NCI-H1092 (cell line): ENCODE measurements at regions not wholly inside any gene's neighbourhood (a gene's known extent, or its start where the extent isn't known, plus 50 kb on each side); places are given as distances from the start of the nearest gene placed in this dataset.

Experiments
- DNase-seq: peaks from one replicate; lab custom pipeline; 2025; lab: John Stamatoyannopoulos, UW

DNA sequence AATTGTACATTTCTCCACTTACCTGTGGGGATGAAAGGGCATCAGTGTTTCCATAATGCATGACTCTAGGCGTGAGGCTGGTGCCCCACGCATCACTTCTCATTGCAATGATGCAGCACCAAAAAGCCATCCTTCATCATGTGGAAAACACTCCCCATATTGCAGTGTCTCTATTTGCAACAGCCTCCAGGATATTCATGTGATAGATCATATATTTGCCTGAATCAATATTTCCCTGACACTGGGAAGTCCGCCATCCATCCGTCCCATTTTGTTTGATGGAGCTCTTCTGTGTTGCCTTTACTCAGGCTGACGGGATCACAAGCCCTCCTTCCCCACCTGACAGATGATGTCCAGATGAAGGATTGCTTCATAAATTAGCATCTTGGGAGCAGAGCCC lies 74.5 kb upstream of the CAMK1G start:
- DNase-seq: no peak

GRCh38 chr1:209510063-209510462 lies 73.5 kb upstream of the CAMK1G start:
- DNase-seq: no peak

DNA sequence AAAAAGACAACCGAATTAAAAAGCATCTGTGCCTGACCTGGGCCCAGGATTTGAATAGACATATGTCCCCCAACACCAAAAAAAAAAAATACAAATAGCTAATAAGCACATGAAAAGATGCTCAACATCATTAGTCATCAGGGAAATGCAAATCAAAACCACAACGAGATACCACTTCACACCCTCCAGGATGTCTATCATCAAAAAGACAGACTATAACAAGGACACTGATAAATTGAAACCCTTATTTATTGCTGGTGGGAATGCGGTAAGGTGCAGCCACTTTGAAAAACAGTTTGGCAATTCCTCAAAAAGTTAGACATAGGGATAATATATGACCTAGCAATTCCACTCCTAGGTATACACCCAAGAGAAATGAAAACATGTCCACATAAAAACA lies 72.3 kb upstream of the CAMK1G start:
- DNase-seq: no peak

GRCh38 chr1:209512821-209513220 lies 70.7 kb upstream of the CAMK1G start:
- DNase-seq: no peak

DNA sequence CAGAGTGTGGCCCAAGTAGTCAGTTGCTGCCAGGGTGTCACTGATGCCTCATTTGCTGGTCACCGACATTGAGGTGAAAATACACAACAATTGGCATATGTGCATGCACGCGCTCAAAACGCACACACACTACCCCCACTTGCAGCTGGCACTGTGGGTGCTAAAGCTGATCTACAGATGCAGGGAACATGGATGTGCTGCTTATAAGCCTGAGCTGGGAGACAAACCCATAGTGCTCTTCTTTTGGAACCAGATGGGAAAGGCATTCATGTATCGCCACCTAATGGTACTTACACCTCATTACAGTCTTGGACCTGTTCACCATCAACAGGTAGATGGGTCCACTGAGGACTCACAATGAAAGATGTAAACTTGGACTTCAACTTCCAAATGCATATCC lies 70.3 kb upstream of the CAMK1G start:
- DNase-seq: peak; percentile 20

GRCh38 chr1:209516771-209517680 lies 66.5 kb upstream of the CAMK1G start:
- no peak for DNase-seq

- no peak for DNase-seq
Observed at GRCh38 chr1:209517681-209518050, 65.8 kb upstream of the CAMK1G start.

DNA sequence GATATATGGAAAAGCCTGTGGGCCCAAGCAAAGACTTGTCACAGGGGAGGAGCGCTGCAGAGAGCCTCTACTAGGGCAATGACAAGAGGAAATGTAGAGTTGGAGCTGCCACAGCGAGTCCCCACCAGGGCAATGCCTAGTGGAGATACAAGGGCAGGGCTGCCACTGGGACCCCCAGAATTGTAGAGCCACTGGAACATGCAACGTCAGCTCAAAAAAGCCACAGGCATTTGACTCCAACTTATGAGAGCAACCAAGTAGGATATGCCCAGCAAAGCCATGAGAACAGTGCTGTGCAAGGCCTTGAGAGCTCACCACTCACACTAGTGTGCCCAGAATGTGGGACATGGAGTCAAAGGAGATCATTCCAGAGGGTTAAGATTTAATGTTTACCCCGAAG lies 63.7 kb upstream of the CAMK1G start:
- no peak for DNase-seq

- DNase-seq: no peak
Observed at GRCh38 chr1:209522826-209523225, 60.7 kb upstream of the CAMK1G start.

- no peak for DNase-seq
Observed at GRCh38 chr1:209526137-209526536, 57.4 kb upstream of the CAMK1G start.

DNA sequence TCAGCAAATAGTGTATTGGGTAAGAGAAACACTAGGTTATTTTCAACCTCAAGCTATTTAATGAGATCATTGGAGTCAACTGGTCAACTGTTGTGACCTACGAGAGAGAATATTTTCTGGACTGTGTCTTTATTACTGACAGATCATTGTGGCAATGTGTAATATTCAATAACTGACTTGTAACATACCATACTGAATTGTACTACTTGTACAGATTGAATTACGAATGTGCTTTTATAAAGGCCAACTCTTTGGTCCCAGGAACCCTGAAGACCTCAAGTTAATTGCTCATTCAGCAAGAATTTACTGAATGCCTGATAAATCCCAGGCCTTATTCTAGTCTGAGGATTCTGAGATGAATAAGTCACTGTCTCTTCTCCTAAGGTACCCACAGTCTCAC lies 56.1 kb upstream of the CAMK1G start:
- DNase-seq: no peak

GRCh38 chr1:209527993-209528717 lies 55.4 kb upstream of the CAMK1G start:
- no peak for DNase-seq

GRCh38 chr1:209529233-209529632 lies 54.3 kb upstream of the CAMK1G start:
- DNase-seq: no peak

GRCh38 chr1:209531006-209531405 lies 52.5 kb upstream of the CAMK1G start:
- DNase-seq: no peak

DNA sequence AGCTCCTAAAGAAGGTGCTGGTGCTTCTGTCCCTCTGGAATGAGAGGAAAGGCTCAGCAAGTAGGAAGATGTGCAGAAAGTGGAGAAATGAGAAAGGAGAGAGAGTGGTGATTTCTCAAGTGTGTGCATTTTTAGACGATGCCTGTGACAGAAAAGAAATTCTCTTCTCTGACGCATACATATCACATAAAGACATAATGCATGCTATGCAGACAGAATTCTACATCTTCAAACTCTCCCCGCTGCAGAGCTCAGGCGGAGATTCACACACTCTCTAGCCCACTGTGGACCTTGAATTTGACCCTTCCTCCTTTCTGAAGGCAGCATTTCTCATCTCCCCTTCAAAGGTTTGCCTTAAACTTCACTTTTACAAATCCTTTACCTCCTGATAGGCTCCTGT lies 52.0 kb upstream of the CAMK1G start:
- no peak for DNase-seq
